Osteoblast (primary cell): ENCODE measurements at regions not wholly inside any gene's neighbourhood (a gene's known extent, or its start where the extent isn't known, plus 50 kb on each side); places are given as distances from the start of the nearest gene placed in this dataset.

Experiments used
- DNase-seq: peaks from one replicate; pipeline ENCODE4 v3.0.0; 2011; ENCODE audit warnings: low spot score, mixed read lengths; ENCODE audit not compliant: insufficient read length; ENCODE audit errors: missing footprints
- H2AFZ ChIP-seq: 2 replicates; pipeline ENCODE4 v1.6.0; 2011; ENCODE audit warnings: mild to moderate bottlenecking, low read length
- H3K27ac ChIP-seq: 2 replicates; pipeline ENCODE4 v1.5.1; 2011; ENCODE audit warnings: mild to moderate bottlenecking, low read depth, low read length, moderate library complexity
- H3K27me3 ChIP-seq: 2 replicates; pipeline ENCODE4 v1.6.0; 2012; ENCODE audit warnings: mild to moderate bottlenecking, control low read depth, inconsistent platforms, low read length, moderate library complexity; ENCODE audit not compliant: insufficient read depth
- H3K36me3 ChIP-seq: 2 replicates; pipeline ENCODE4 v1.5.1; 2011; ENCODE audit warnings: mild to moderate bottlenecking, low read length, control low read depth, moderate library complexity; ENCODE audit not compliant: insufficient read depth
- H3K4me1 ChIP-seq: 2 replicates; pipeline ENCODE4 v1.5.1; 2011; ENCODE audit warnings: mild to moderate bottlenecking, low read length, control low read depth, moderate library complexity; ENCODE audit not compliant: insufficient read depth
- H3K4me2 ChIP-seq: 2 replicates; pipeline ENCODE4 v1.6.0; 2011; ENCODE audit warnings: mild to moderate bottlenecking, low read length; ENCODE audit not compliant: insufficient read depth
- H3K4me3 ChIP-seq: fragments of 200-600 bp; sonication (generic); 3 replicates; pipeline ENCODE4 v1.5.1; 2012; ENCODE audit warnings: mild to moderate bottlenecking, low read length, inconsistent platforms; ENCODE audit not compliant: insufficient read depth
- H3K79me2 ChIP-seq: 2 replicates; pipeline ENCODE4 v1.6.0; 2012; ENCODE audit warnings: mild to moderate bottlenecking, low read length, control low read depth, inconsistent platforms; ENCODE audit not compliant: insufficient read depth
- H3K9me3 ChIP-seq: 2 replicates; pipeline ENCODE4 v1.5.1; 2011; ENCODE audit warnings: low read depth, low read length, control low read depth
- H4K20me1 ChIP-seq: 2 replicates; pipeline ENCODE4 v1.6.0; 2012; ENCODE audit warnings: mild to moderate bottlenecking, low read length, control low read depth; ENCODE audit not compliant: insufficient read depth
- TF ChIP-seq, protein P1 (sequence below): IDR thresholded peaks from 2 replicates; pipeline ENCODE4 v1.5.1; 2011; ENCODE audit warnings: mild to moderate bottlenecking, low read depth, low read length, moderate library complexity; ENCODE audit errors: extremely low read depth

- Histone ChIP-seq H3K4me3 (no peak overlapping the region), H3K9me3 (no peaks in the 10 kb centered on the region), H3K36me3 (no peaks in the 10 kb centered on the region), H3K4me2 (no peak overlapping the region), H3K27ac (no peak overlapping the region), H3K27me3 (no peaks in the 10 kb centered on the region), H3K79me2 (no peaks in the 10 kb centered on the region), H4K20me1 (no peaks in the 10 kb centered on the region), H2AFZ (no peak overlapping the region), H3K4me1 (peaks cover 14% of the 10 kb centered on the region)
- no peak for DNase-seq
- TF ChIP-seq, protein P1, sequence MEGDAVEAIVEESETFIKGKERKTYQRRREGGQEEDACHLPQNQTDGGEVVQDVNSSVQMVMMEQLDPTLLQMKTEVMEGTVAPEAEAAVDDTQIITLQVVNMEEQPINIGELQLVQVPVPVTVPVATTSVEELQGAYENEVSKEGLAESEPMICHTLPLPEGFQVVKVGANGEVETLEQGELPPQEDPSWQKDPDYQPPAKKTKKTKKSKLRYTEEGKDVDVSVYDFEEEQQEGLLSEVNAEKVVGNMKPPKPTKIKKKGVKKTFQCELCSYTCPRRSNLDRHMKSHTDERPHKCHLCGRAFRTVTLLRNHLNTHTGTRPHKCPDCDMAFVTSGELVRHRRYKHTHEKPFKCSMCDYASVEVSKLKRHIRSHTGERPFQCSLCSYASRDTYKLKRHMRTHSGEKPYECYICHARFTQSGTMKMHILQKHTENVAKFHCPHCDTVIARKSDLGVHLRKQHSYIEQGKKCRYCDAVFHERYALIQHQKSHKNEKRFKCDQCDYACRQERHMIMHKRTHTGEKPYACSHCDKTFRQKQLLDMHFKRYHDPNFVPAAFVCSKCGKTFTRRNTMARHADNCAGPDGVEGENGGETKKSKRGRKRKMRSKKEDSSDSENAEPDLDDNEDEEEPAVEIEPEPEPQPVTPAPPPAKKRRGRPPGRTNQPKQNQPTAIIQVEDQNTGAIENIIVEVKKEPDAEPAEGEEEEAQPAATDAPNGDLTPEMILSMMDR, result no peak
Measured at GRCh38 chr5:125310749-125311148, 564.3 kb upstream of the ZNF608 start.

DNA sequence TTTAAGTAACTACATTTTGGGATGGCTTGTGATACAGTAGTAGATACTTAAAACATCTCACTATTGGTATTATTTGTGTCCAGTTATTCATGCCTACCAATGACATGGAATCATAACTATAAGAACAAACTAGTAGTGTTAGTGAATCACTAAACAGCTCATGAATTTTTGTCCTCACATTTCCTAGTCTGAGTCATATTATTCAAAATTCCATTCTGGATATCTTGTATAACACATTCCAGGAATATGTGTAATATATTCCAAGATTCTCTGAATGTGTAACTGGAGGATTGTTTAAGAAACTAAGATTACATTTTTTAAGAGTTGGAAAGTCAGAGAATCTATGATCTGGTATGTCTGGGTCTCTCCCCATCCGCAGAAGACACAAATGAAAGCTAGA lies 565.3 kb upstream of the ZNF608 start:
- Histone ChIP-seq H4K20me1 (no peaks in the 10 kb centered on the region), H3K27me3 (no peaks in the 10 kb centered on the region), H3K4me2 (peak overlapping the region; percentile 18), H3K36me3 (no peaks in the 10 kb centered on the region), H3K79me2 (no peaks in the 10 kb centered on the region), H3K27ac (peak overlapping the region; percentile 42), H3K4me1 (peaks cover 16% of the 10 kb centered on the region), H2AFZ (no peak overlapping the region), H3K9me3 (no peaks in the 10 kb centered on the region), H3K4me3 (no peak overlapping the region)
- TF ChIP-seq, protein P1, result no peak
- peak; percentile 23 for DNase-seq

DNA sequence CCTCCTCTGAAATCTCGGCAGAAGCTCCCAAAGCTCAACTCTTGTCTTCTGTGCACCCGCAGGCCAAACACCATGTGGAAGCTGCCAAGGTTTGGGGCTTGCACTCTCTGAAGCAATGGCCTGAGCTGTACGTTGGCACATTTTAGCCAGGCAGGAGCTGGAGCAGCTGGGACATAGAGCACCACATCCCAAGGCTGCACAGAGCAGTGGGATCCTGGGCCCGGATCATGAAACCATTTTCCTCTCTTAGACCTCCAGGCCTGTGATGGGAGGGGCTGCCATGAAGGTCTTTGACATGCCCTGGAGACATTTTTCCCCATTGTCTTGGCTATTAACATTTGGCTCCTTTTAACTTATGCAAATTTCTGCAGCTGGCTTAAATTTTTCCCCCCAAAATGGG lies 567.1 kb upstream of the ZNF608 start:
- Histone ChIP-seq H3K4me3 (no peak overlapping the region), H2AFZ (no peak overlapping the region), H3K27me3 (no peaks in the 10 kb centered on the region), H3K27ac (no peak overlapping the region), H3K36me3 (no peaks in the 10 kb centered on the region), H3K9me3 (no peaks in the 10 kb centered on the region), H4K20me1 (no peaks in the 10 kb centered on the region), H3K4me1 (peaks cover 16% of the 10 kb centered on the region), H3K79me2 (no peaks in the 10 kb centered on the region), H3K4me2 (no peak overlapping the region)
- DNase-seq, result no peak
- TF ChIP-seq, protein P1, result no peak

DNA sequence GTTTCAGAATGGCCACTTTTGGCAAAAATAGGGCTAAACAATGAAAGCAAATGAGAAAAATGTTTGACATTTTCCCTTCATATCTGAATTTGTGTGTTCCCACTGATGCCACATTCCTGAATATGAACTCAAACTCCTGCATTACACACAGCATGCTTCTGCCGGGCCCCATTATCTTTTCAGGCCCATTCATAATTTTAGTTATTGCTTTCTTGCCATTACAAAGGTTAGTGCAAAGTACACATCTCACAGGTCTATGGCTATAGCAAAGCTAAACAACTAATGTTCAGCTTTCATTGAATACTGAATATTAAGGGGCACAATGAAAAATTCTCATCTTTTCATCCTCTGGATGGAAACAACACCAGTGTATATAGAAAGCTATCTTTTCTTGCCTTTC lies 568.9 kb upstream of the ZNF608 start:
- Histone ChIP-seq H3K9me3 (no peaks in the 10 kb centered on the region), H3K36me3 (no peaks in the 10 kb centered on the region), H4K20me1 (no peaks in the 10 kb centered on the region), H3K79me2 (no peaks in the 10 kb centered on the region), H3K27ac (no peak overlapping the region), H3K4me1 (peaks cover 16% of the 10 kb centered on the region), H2AFZ (no peak overlapping the region), H3K4me3 (no peak overlapping the region), H3K4me2 (no peak overlapping the region), H3K27me3 (no peaks in the 10 kb centered on the region)
- no peak for DNase-seq
- TF ChIP-seq, protein P1, result no peak
